ENCODE measurements at regions not wholly inside any gene's neighbourhood (a gene's known extent, or its start where the extent isn't known, plus 50 kb on each side); places are given as distances from the start of the nearest gene placed in this dataset.

- no peak for DNase-seq (ENCODE audit: low spot score)
These were observed 138.8 kb downstream of the TUSC7 start for GRCh38 chr3:116848248-116848829.

- no peak for DNase-seq (ENCODE audit: low spot score)
These were observed 139.7 kb downstream of the TUSC7 start for GRCh38 chr3:116849261-116849688.

DNA sequence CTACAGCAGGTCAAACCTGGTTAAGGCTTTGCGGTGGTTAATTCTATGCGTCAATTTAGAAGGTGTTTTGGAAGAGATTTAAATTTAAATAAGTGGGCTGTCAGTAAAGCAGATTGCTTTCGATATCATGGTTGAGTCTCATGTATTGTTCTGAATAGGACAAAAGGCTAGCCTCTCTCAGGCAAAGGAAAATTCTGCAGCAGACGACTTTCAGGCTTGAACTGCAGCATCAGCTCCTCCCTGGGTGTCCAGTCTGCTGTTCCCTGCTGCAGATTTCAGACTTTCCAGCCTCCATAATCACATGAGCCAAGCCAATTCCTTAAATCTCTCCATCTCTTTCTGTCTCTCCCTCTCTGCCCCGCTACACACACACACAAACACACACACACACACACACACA is 143.2 kb downstream of the TUSC7 start:
- no peak for DNase-seq (ENCODE audit: low spot score)

- no peak for DNase-seq (ENCODE audit: low spot score)
These were observed 153.7 kb downstream of the TUSC7 start for GRCh38 chr3:116863270-116863770.

DNA sequence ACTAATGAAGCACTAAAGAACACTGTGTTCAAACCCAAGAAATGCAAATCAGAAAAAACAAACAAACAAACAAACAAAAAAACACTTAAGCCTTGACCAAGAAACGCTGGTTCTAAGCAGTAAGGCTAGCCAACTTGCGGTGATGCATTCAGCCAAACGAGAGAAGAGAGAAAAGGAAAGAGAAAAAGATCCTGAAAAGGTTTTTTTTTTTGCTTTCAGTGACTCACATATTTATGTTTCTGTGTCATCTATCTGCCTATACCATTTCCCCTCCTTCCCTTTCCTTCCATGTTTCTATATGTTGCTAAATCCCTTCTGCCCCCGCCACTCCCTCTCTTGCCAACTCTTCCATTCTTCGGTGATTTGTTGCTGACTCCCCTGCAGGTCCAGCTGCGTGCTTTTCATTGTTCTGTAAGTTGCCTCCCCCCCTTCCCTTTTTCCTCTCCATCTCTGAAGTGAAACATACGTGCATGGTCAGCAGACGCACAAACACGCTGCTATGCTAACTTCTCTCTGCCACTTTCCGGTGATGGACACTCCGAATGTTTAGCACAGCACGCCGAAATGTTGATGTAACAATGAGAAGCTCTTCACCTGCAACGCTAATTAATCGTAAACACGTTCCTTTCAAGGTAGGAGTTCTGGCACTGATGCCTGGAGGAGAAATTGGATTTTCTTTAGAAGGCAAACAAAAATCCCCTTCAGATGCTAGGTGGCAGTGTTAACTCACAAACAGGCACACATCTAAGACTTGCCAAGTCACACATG is 154.4 kb downstream of the TUSC7 start:
- no peak for DNase-seq (ENCODE audit: low spot score)

- DNase-seq (ENCODE audit: low spot score), result no peak
These were observed 155.0 kb downstream of the TUSC7 start for GRCh38 chr3:116864590-116864927.

GRCh38 chr3:116870379-116870778 is 160.8 kb downstream of the TUSC7 start:
- DNase-seq (ENCODE audit: low spot score), result no peak

DNA sequence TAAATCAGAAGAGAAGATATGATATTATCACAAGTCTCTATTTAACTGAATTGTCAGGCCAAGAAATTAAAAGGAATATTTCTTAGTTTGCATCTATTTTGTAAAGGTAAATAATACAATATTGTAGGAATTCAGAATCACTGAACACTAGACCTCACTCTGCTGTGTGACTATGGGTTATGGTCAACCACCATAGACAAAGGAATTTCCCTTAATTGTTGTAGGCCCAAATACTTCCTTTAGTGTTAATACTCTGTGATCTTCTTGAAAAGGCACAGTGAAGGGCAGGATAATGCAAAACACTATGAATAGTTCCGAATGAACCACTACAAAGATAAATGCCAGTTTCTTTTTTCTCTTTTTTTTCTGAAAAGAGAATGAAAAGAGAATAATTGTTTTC is 162.3 kb downstream of the TUSC7 start:
- DNase-seq (ENCODE audit: low spot score), result no peak

- no peak for DNase-seq (ENCODE audit: low spot score)
These were observed 163.1 kb downstream of the TUSC7 start for GRCh38 chr3:116872688-116873087.

- DNase-seq (ENCODE audit: low spot score), result no peak
These were observed 163.6 kb downstream of the TUSC7 start for GRCh38 chr3:116873142-116873541.

- no peak for DNase-seq (ENCODE audit: low spot score)
These were observed 168.4 kb downstream of the TUSC7 start for GRCh38 chr3:116877968-116878367.

- DNase-seq (ENCODE audit: low spot score), result no peak
These were observed 176.8 kb downstream of the TUSC7 start for GRCh38 chr3:116886202-116886893.

- no peak for DNase-seq (ENCODE audit: low spot score)
These were observed 186.5 kb downstream of the TUSC7 start for GRCh38 chr3:116896116-116896515.

GRCh38 chr3:116897382-116897781 is 187.8 kb downstream of the TUSC7 start:
- no peak for DNase-seq (ENCODE audit: low spot score)

GRCh38 chr3:116899253-116899652 is 189.7 kb downstream of the TUSC7 start:
- no peak for DNase-seq (ENCODE audit: low spot score)

DNA sequence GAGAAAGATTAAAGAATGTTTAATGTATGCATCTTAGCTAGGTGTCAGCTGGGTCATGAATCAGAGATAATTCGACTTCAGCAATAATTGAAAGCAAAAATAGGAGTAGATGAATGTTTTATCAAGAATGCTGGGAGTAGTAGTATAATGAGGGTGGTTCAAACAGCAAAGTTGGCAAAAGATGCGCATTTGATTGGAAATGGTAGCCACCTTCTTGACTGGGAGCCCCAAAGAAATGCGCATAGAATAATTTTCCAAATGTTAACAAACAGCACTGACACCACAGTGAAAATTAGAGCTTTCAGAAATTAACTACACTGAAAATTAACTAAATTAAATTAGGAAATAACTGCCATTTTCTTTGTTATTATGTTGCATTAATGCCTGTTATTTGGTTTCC is 195.8 kb downstream of the TUSC7 start:
- DNase-seq (ENCODE audit: low spot score), result no peak

DNA sequence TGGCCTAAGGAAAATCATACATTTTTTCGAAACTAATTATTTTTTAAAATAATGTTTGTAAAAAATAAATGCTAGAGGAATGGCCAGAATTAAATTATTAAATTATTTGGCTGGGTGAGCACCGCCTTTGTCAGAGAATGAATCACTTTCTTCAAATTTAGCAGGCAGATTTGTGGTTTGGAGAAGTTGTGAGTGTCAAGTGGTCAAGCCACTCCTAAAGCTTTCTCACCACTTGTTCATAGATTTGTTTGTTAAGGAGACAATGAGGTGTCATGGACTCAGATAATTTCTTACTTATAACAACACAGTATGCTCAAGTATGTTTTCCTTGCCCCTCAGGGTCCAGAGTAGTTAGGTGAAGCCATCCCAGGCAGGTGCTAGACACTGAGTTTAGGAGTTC is 196.2 kb downstream of the TUSC7 start:
- DNase-seq (ENCODE audit: low spot score), result no peak

GRCh38 chr3:116912116-116912515 is 202.5 kb downstream of the TUSC7 start:
- no peak for DNase-seq (ENCODE audit: low spot score)

DNA sequence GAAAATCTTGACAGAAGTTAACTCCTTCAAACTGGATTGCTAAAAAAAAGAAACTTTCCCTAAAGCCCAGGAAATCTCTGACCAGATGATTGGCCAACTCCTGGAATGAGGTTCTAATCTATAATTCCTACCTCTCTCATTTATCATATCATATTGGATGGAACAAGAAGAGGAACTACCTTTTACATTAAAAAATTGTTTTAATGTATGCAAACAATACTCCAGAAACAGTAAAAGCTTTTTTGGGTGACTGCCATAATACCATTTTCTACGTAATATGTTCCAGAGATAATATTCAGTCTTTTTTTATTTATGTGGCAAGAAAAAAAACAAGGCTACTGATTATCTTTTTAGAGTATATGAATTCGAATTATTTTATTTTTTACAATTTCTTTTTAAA is 204.4 kb downstream of the TUSC7 start:
- no peak for DNase-seq (ENCODE audit: low spot score)

DNA sequence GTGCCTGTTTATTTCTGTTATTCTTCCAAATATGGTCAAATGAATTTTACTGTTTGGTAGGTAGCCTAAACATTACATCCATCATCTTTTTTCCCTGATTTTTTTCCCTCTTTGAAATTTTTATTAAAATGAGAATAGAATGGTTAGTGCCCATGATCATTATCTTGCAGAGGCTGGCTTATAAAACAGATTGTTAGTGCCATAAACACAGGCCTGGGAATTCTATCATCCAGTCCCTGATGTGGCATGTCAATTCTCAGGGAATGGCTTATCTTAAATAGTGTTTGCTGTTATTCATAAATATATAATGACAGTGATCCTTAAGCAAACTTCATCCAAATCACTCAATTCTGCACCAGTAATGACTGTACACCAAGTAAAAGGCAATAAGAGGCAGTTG is 207.3 kb downstream of the TUSC7 start:
- no peak for DNase-seq (ENCODE audit: low spot score)

DNA sequence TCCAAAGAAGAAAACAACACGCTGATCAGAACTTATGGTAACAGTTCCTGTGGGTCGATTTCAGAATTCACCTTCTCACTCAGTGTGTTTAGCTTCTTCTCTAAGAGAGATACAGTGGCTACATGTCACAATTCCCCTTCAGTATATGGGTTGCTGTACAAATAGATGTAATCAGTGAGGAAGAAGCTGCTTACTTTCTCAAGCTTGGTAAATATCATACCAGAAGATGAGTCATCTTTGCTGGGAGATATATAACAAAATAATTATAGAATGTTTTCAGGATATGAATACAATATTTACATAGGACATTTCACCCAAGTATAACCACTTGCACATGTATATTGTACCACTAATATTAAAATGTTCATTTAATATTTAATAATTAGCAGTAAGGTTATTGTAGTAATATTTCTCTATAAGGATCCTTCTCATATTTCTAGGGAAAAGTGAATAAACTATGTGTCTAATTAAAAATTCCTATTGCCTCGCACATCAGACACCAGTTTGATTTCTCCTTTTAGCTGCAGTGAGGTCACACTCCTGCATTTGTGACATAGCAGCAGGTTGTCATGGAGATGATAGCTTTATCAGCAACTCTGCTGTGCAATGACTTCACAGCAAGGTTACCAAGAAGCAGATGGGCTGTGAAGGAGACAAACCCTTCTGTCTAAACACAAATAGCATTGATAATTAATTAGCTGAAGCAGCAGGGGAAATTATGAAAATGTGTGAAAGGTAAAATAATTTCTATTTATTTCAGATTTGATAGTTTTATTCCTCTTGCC is 211.4 kb downstream of the TUSC7 start:
- no peak for DNase-seq (ENCODE audit: low spot score)

DNA sequence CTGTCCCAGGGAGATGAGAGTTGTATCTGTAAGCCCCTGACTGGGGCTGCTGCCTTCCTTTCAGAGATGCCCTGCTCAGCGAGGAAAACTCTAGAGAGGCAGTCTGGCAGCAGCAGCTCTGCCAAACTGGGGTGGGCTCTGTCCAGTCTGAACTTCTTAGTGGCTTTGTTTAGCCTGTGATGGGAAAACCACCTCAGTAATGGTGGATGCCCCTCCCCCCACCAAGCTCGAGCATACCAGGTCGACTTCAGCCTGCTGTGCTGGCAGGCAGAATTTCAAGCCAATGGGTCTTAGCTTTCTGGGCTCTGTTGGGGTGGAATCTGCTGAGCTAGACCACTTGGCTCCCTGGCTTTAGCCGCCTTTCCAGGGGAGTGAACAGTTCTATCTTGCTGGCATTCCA is 218.3 kb downstream of the TUSC7 start:
- no peak for DNase-seq (ENCODE audit: low spot score)
